Adipocyte (in vitro differentiated cells): ENCODE measurements at regions not wholly inside any gene's neighbourhood (a gene's known extent, or its start where the extent isn't known, plus 50 kb on each side); places are given as distances from the start of the nearest gene placed in this dataset.

Experiments used
- DNase-seq: peaks from one replicate; pipeline ENCODE4 v3.0.0-alpha.2; 2015; ENCODE audit warnings: low read depth
- H3K27me3 ChIP-seq: replicated peaks from 2 replicates; pipeline ENCODE4 v1.7.0; 2013; ENCODE audit warnings: mild to moderate bottlenecking, low read length, moderate library complexity; ENCODE audit not compliant: control insufficient read depth, insufficient read depth
- H3K36me3 ChIP-seq: 2 replicates; pipeline ENCODE4 v1.7.0; 2013; ENCODE audit warnings: low read length, mild to moderate bottlenecking, moderate library complexity; ENCODE audit not compliant: control insufficient read depth, insufficient read depth, severe bottlenecking
- H3K4me1 ChIP-seq: 2 replicates; pipeline ENCODE4 v1.7.0; 2013; ENCODE audit warnings: mild to moderate bottlenecking, low read length, moderate library complexity; ENCODE audit not compliant: control insufficient read depth, insufficient read depth
- H3K4me3 ChIP-seq: 2 replicates; pipeline ENCODE4 v1.7.0; 2013; ENCODE audit warnings: mild to moderate bottlenecking, low read length, moderate library complexity
- H3K9ac ChIP-seq: 2 replicates; pipeline ENCODE4 v1.7.0; 2013; ENCODE audit warnings: mild to moderate bottlenecking, low read length, moderate library complexity
- H3K9me3 ChIP-seq: 2 replicates; pipeline ENCODE4 v1.7.0; 2013; ENCODE audit warnings: mild to moderate bottlenecking, low read length, moderate library complexity; ENCODE audit not compliant: control insufficient read depth

GRCh38 chr3:168996622-168997021 is 666.9 kb downstream of the MECOM start:
- Histone ChIP-seq H3K9ac (no peak overlapping the region), H3K4me1 (no peaks in the 10 kb centered on the region), H3K4me3 (no peak overlapping the region), H3K27me3 (no peaks in the 10 kb centered on the region), H3K9me3 (no peaks in the 10 kb centered on the region), H3K36me3 (no peaks in the 10 kb centered on the region)
- DNase-seq: no peak

GRCh38 chr3:168995129-168995528 is 668.4 kb downstream of the MECOM start:
- H3K36me3 ChIP-seq: no peaks in the 10 kb centered on the region
- DNase-seq: no peak
- H3K4me1 ChIP-seq: no peaks in the 10 kb centered on the region
- no peaks in the 10 kb centered on the region for H3K9me3 ChIP-seq
- no peak overlapping the region for H3K9ac ChIP-seq
- no peak overlapping the region for H3K4me3 ChIP-seq
- no peaks in the 10 kb centered on the region for H3K27me3 ChIP-seq

GRCh38 chr3:168991803-168992202 is 671.7 kb downstream of the MECOM start:
- no peak overlapping the region for H3K9ac ChIP-seq
- H3K4me3 ChIP-seq: no peak overlapping the region
- no peak for DNase-seq
- no peaks in the 10 kb centered on the region for H3K9me3 ChIP-seq
- no peaks in the 10 kb centered on the region for H3K4me1 ChIP-seq
- no peaks in the 10 kb centered on the region for H3K27me3 ChIP-seq
- H3K36me3 ChIP-seq: no peaks in the 10 kb centered on the region

- H3K9me3 ChIP-seq: no peaks in the 10 kb centered on the region
- no peak for DNase-seq
These were observed 672.9 kb downstream of the MECOM start for GRCh38 chr3:168990621-168991020.

GRCh38 chr3:168990134-168990533 is 673.4 kb downstream of the MECOM start:
- Histone ChIP-seq H3K27me3 (no peaks in the 10 kb centered on the region), H3K9me3 (no peaks in the 10 kb centered on the region)

More at GRCh38 chr3:168990621-168991020, 672.9 kb downstream of the MECOM start:
- H3K4me1 ChIP-seq: no peaks in the 10 kb centered on the region
- no peaks in the 10 kb centered on the region for H3K27me3 ChIP-seq
- H3K9ac ChIP-seq: no peak overlapping the region
- H3K4me3 ChIP-seq: no peak overlapping the region
- H3K36me3 ChIP-seq: no peaks in the 10 kb centered on the region

GRCh38 chr3:168989396-168989795 is 674.1 kb downstream of the MECOM start:
- Histone ChIP-seq H3K27me3 (no peaks in the 10 kb centered on the region), H3K9ac (no peak overlapping the region), H3K4me1 (no peaks in the 10 kb centered on the region), H3K4me3 (no peak overlapping the region), H3K36me3 (no peaks in the 10 kb centered on the region), H3K9me3 (no peaks in the 10 kb centered on the region)
- no peak for DNase-seq

More at GRCh38 chr3:168990134-168990533, 673.4 kb downstream of the MECOM start:
- no peak for DNase-seq
- Histone ChIP-seq H3K9ac (no peak overlapping the region), H3K4me3 (no peak overlapping the region), H3K4me1 (no peaks in the 10 kb centered on the region), H3K36me3 (no peaks in the 10 kb centered on the region)

GRCh38 chr3:168988853-168989252 is 674.7 kb downstream of the MECOM start:
- DNase-seq: no peak
- Histone ChIP-seq H3K4me3 (no peak overlapping the region), H3K27me3 (no peaks in the 10 kb centered on the region), H3K9ac (no peak overlapping the region), H3K9me3 (no peaks in the 10 kb centered on the region), H3K36me3 (no peaks in the 10 kb centered on the region), H3K4me1 (no peaks in the 10 kb centered on the region)

- no peaks in the 10 kb centered on the region for H3K27me3 ChIP-seq
- no peak overlapping the region for H3K4me3 ChIP-seq
- no peaks in the 10 kb centered on the region for H3K36me3 ChIP-seq
- no peaks in the 10 kb centered on the region for H3K9me3 ChIP-seq
- H3K9ac ChIP-seq: no peak overlapping the region
- DNase-seq: no peak
- H3K4me1 ChIP-seq: no peaks in the 10 kb centered on the region
These were observed 678.6 kb downstream of the MECOM start for GRCh38 chr3:168984872-168985271.

- H3K9ac ChIP-seq: no peak overlapping the region
- H3K27me3 ChIP-seq: no peaks in the 10 kb centered on the region
- H3K9me3 ChIP-seq: no peaks in the 10 kb centered on the region
- H3K4me3 ChIP-seq: no peak overlapping the region
- H3K4me1 ChIP-seq: peaks cover 4% of the 10 kb centered on the region
- no peak for DNase-seq
- H3K36me3 ChIP-seq: no peaks in the 10 kb centered on the region
These were observed 680.5 kb downstream of the MECOM start for GRCh38 chr3:168983046-168983445.

- no peak overlapping the region for H3K4me3 ChIP-seq
These were observed 682.1 kb downstream of the MECOM start for GRCh38 chr3:168981396-168981795.

GRCh38 chr3:168977716-168978374 is 685.7 kb downstream of the MECOM start:
- Histone ChIP-seq H3K27me3 (no peaks in the 10 kb centered on the region), H3K4me1 (peaks cover 11% of the 10 kb centered on the region), H3K4me3 (no peak overlapping the region), H3K36me3 (no peaks in the 10 kb centered on the region), H3K9me3 (no peaks in the 10 kb centered on the region), H3K9ac (no peak overlapping the region)
- peak; percentile 74 for DNase-seq

More at GRCh38 chr3:168981396-168981795, 682.1 kb downstream of the MECOM start:
- no peaks in the 10 kb centered on the region for H3K27me3 ChIP-seq
- no peak for DNase-seq
- no peaks in the 10 kb centered on the region for H3K36me3 ChIP-seq
- no peak overlapping the region for H3K9ac ChIP-seq
- H3K9me3 ChIP-seq: no peaks in the 10 kb centered on the region
- peaks cover 6% of the 10 kb centered on the region for H3K4me1 ChIP-seq

GRCh38 chr3:168976969-168977368 is 686.5 kb downstream of the MECOM start:
- H3K27me3 ChIP-seq: no peaks in the 10 kb centered on the region
- no peak for DNase-seq
- H3K9me3 ChIP-seq: no peaks in the 10 kb centered on the region
- H3K4me3 ChIP-seq: no peak overlapping the region
- H3K36me3 ChIP-seq: no peaks in the 10 kb centered on the region
- peaks cover 11% of the 10 kb centered on the region for H3K4me1 ChIP-seq
- no peak overlapping the region for H3K9ac ChIP-seq
